Fibroblast of lung (primary cell): ENCODE measurements at regions not wholly inside any gene's neighbourhood (a gene's known extent, or its start where the extent isn't known, plus 50 kb on each side); places are given as distances from the start of the nearest gene placed in this dataset.

Experiments used
- DNase-seq, 2 donors: peaks; one replicate each; pipeline versions ENCODE4 v3.0.0 to v3.0.0-alpha.2; 2010; ENCODE audit warnings: low read depth in 2 of 2
- H2AFZ ChIP-seq: 2 replicates; pipeline ENCODE4 v1.5.1; 2012; ENCODE audit warnings: low read length, control low read depth, inconsistent platforms
- H3K27ac ChIP-seq: 2 replicates; pipeline ENCODE4 v1.5.1; 2011; ENCODE audit warnings: low read length, control low read depth; ENCODE audit not compliant: insufficient read depth
- H3K27me3 ChIP-seq: 2 replicates; pipeline ENCODE4 v1.5.1; 2011; ENCODE audit warnings: mild to moderate bottlenecking, low read length; ENCODE audit not compliant: control insufficient read depth, insufficient read depth
- H3K36me3 ChIP-seq: 2 replicates; pipeline ENCODE4 v1.5.1; 2011; ENCODE audit warnings: low read length; ENCODE audit not compliant: control insufficient read depth, insufficient read depth
- H3K4me1 ChIP-seq: 2 replicates; pipeline ENCODE4 v1.5.1; 2011; ENCODE audit warnings: low read length; ENCODE audit not compliant: control insufficient read depth, insufficient read depth; ENCODE audit errors: extremely low read depth
- H3K4me2 ChIP-seq: 2 replicates; pipeline ENCODE4 v1.5.1; 2011; ENCODE audit warnings: low read length, control low read depth; ENCODE audit not compliant: insufficient read depth; ENCODE audit errors: extremely low read depth
- H3K4me3 ChIP-seq, 4 experiments: fragments of 200-600 bp in 1 of 4; sonication (generic) in 1 of 4; replicated peaks in 1 of 4; 2 replicates each; pipeline ENCODE4 v1.5.1; 2011 to 2016; ENCODE audit warnings: low read length in 4 of 4, low read depth in 3 of 4, mild to moderate bottlenecking in 3 of 4, control low read depth in 2 of 4, inconsistent platforms in 1 of 4, mixed read lengths in 1 of 4; ENCODE audit not compliant: insufficient read depth in 1 of 4; ENCODE audit errors: control extremely low read depth in 1 of 4
- H3K79me2 ChIP-seq: 2 replicates; pipeline ENCODE4 v1.5.1; 2012; ENCODE audit warnings: mild to moderate bottlenecking, low read length, inconsistent platforms; ENCODE audit not compliant: control insufficient read depth, insufficient read depth
- H3K9ac ChIP-seq: 2 replicates; pipeline ENCODE4 v1.5.1; 2011; ENCODE audit warnings: mild to moderate bottlenecking, low read length, control low read depth; ENCODE audit not compliant: insufficient read depth
- H3K9me3 ChIP-seq: 2 replicates; pipeline ENCODE4 v1.5.1; 2012; ENCODE audit warnings: low read depth, low read length; ENCODE audit not compliant: control insufficient read depth, insufficient read depth
- H4K20me1 ChIP-seq: 2 replicates; pipeline ENCODE4 v1.5.1; 2011; ENCODE audit warnings: low read length; ENCODE audit not compliant: control insufficient read depth, insufficient read depth; ENCODE audit errors: extremely low read depth
- CTCF ChIP-seq, 2 donors: IDR thresholded peaks in 1 of 2; conservative IDR thresholded peaks in 1 of 2; 1 replicate in 1 of 2; 2 replicates in 1 of 2; pipeline ENCODE4 v1.5.1; 2011 to 2012; ENCODE audit warnings: low read length in 2 of 2, control low read depth in 1 of 2, inconsistent platforms in 1 of 2, low read depth in 1 of 2, mild to moderate bottlenecking in 1 of 2
- EZH2 ChIP-seq: IDR thresholded peaks from 2 replicates; pipeline ENCODE4 v1.5.1; 2012; ENCODE audit warnings: low read length, control low read depth, mild to moderate bottlenecking; ENCODE audit errors: missing control alignments

GRCh38 chr12:25337916-25338315 lies 87.2 kb upstream of the KRAS start:
- Histone ChIP-seq H4K20me1 (no peaks in the 10 kb centered on the region), H3K9me3 (no peaks in the 10 kb centered on the region), H3K27me3 (no peaks in the 10 kb centered on the region), H3K4me1 (peaks cover 2% of the 10 kb centered on the region), H3K4me3 (no peak overlapping the region), H3K36me3 (no peaks in the 10 kb centered on the region), H3K79me2 (no peaks in the 10 kb centered on the region), H2AFZ (no peak overlapping the region), H3K4me2 (no peak overlapping the region), H3K27ac (no peak overlapping the region), H3K9ac (no peak overlapping the region)
- TF ChIP-seq CTCF (conservative IDR thresholded peaks at IDR 0.05 in 1 of 2, IDR thresholded peaks at IDR 0.05 in 1 of 2; ENCODE audit: low read depth in 1 of 2, low read length in 2 of 2), result no peak
- no peak for TF ChIP-seq EZH2
- no peak for DNase-seq

- Histone ChIP-seq H3K79me2 (no peaks in the 10 kb centered on the region), H4K20me1 (no peaks in the 10 kb centered on the region), H3K4me3 (no peak overlapping the region), H3K9me3 (no peaks in the 10 kb centered on the region), H3K9ac (no peak overlapping the region), H3K27ac (no peak overlapping the region), H3K27me3 (no peaks in the 10 kb centered on the region), H3K4me1 (peaks cover 2% of the 10 kb centered on the region), H2AFZ (no peak overlapping the region), H3K36me3 (no peaks in the 10 kb centered on the region), H3K4me2 (no peak overlapping the region)
- TF ChIP-seq CTCF (conservative IDR thresholded peaks at IDR 0.05 in 1 of 2, IDR thresholded peaks at IDR 0.05 in 1 of 2; ENCODE audit: low read depth in 1 of 2, low read length in 2 of 2), result no peak
- no peak for TF ChIP-seq EZH2
- no peak for DNase-seq
Observed at GRCh38 chr12:25332143-25332542, 81.4 kb upstream of the KRAS start.

- H3K79me2 ChIP-seq, result no peaks in the 10 kb centered on the region
- no peaks in the 10 kb centered on the region for H3K9me3 ChIP-seq
- H3K4me1 ChIP-seq, result peaks cover under 1% of the 10 kb centered on the region
- H3K4me3 ChIP-seq, result no peak overlapping the region
- H3K4me2 ChIP-seq, result no peak overlapping the region
- H3K27ac ChIP-seq, result no peak overlapping the region
- no peak for TF ChIP-seq EZH2
- TF ChIP-seq CTCF (conservative IDR thresholded peaks at IDR 0.05 in 1 of 2, IDR thresholded peaks at IDR 0.05 in 1 of 2; ENCODE audit: low read depth in 1 of 2, low read length in 2 of 2), result no peak
- no peak overlapping the region for H3K9ac ChIP-seq
- no peaks in the 10 kb centered on the region for H4K20me1 ChIP-seq
- DNase-seq, result peak; percentile 65
- no peaks in the 10 kb centered on the region for H3K36me3 ChIP-seq
- H2AFZ ChIP-seq, result no peak overlapping the region
- H3K27me3 ChIP-seq, result no peaks in the 10 kb centered on the region
Observed at GRCh38 chr12:25328072-25328712, 77.5 kb upstream of the KRAS start.
